GM19438 (cell line): ENCODE measurements at regions not wholly inside any gene's neighbourhood (a gene's known extent, or its start where the extent isn't known, plus 50 kb on each side); places are given as distances from the start of the nearest gene placed in this dataset.
A peak's percentile ranks its signal among the peaks of the same experiment; 100 is the strongest.
"Not testable (repeated sequence)": the region's sequence is repeated elsewhere in the genome, so short reads cannot be mapped to it uniquely, and the experiment has no call there.

Experiments
- ATAC-seq: cut with Tn5 transposase; IDR thresholded peaks from one replicate; pipeline ENCODE4 v1.9.1; 2021; ENCODE audit warnings: low read depth; ENCODE audit not compliant: unreplicated experiment

DNA sequence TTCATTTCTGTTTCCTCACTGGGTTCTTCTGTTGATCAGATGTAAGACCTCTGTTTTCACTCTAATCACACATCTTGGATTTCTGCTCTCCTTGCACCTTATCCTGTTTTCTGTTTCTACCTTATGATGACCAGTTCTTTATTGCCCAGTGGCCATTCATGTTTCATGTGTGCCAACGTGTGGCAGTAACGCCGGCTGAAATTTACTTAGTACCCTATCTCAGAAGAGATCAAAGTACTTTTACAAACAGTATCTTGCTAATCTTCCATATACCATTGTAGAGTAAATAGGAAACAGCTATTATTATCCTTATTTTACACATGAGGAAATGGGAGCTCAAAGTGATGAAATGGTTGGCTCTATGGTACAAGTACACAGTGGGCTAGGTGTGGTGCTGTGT is 74.0 kb downstream of the GATA3 start:
- ATAC-seq, result no peak

GRCh38 chr10:8129438-8129837 is 75.0 kb downstream of the GATA3 start:
- ATAC-seq, result no peak

GRCh38 chr10:8130973-8131911 is 76.8 kb downstream of the GATA3 start:
- no peak for ATAC-seq

- ATAC-seq, result peak; percentile 81
Measured at GRCh38 chr10:8133146-8133545, 78.7 kb downstream of the GATA3 start.

DNA sequence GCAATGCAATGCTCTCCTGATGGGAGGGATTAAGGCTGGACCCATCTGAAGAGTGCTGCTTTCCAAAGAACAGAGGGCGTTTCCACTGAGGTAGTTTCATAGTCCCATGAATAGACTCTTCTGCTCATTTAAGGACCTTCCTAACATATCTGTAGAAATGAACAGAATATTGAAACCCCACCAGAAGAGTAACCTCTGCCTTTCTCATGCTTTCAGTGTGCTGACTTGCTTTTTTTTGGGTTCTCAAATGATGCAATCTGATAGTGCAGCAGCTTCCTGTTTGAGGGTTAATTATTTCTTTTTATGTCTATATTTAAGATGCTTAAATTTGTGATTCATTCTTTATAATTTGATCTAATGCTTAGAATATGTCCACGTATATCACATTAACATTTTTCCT is 82.2 kb downstream of the GATA3 start:
- no peak for ATAC-seq

GRCh38 chr10:8137272-8137681 is 82.8 kb downstream of the GATA3 start:
- ATAC-seq, result no peak

DNA sequence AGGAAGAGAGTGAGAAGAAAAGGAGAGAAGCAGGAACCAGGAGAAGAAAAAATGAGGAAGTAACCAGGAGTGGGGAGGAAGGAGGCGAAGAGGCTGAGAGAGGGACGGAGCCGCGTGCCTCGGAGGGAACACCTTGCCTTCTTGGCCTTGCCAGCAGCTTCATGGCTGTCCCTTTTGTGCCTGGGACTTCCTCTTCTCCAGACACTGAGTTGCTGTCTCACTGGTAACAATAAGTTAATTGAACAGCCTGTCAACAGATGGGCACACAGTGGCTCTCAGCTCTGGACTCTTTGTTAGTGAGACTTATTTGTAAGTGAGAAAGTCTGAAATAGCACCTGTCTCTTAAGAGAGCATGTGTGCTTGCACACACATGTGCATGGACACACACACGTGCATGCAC is 83.2 kb downstream of the GATA3 start:
- no peak for ATAC-seq

DNA sequence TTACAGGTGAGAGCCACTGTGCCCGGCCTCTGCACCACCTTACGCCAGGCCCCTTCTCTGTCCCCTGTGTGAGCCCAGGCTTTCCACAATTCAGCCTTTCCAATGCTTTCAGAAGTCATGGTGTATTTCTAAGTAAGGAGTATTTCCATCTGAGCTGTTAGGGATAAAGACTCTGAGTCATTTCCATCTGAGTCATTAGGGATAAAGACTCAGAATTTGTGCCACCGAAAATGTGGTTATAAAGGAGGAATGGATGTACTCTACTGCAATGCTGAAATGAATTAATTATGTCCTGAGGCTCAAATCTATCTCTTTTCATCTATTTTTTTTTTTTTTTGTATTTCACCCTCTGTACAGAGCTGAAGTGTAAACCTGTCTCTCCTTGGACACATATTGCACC is 84.0 kb downstream of the GATA3 start:
- no peak for ATAC-seq

GRCh38 chr10:8144496-8144895 is 90.0 kb downstream of the GATA3 start:
- ATAC-seq, result no peak

GRCh38 chr10:8146650-8147049 is 92.2 kb downstream of the GATA3 start:
- no peak for ATAC-seq

DNA sequence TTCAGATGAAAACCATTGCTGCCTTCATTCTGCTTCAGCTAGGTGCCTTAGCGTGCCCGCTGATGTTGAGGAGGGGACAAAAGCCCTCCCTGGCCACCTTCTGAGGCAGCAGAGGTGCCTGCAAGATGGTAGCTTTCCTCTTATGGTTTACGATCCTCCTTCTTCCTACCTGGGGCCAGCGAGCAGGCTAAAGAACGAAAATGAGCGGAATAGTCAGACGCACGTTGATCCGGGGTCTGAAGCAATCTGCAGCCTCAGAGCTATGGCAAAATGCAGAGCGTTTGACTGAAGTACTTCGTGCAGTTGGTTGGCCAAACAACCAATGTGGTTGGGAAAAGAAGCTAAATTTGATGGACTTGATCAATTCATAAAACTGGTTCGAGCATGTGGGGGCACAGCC is 95.5 kb downstream of the GATA3 start:
- no peak for ATAC-seq

DNA sequence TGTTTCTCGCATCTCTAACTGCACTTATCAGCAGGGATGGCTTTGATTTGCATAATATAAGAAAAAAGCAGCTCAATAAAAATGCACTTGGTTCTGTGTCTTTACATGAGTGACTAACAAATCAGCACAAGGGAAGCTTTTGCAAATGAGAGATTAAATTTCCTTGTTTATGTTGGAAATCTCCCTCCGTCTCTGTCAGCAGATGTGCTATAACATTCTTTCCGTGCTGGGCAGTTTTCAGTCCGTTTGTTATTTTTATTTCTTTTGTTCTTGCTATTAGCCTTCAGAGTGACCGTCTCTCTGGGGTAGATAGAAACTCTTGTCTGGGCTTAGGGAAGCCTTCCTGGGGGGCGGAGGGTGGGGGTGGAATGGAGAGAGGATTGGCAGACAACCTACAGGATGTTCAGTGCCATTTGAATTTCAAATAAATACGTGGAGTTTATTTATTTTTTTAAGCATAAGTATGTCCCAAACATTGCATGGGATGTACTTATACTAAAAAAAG is 96.0 kb downstream of the GATA3 start:
- ATAC-seq, result no peak

DNA sequence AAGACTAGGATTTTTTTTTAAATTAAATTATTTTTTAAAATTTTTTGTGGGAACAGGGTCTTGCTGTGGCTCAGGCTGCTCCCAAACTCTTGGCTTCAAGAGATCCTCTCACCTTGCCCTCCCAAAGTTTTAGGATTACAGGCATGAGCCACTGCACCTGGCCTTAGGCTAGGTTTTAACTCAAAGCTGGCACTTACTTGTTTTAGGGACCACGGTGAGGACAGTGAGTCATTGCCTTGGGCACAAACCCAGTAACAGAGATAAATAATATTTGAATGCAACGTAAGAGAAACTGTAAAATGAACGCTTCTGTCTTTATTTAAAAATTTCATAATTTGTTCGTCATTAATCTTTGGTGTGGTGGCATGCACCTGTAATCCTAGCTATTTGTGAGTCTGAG is 96.6 kb downstream of the GATA3 start:
- ATAC-seq, result no peak

DNA sequence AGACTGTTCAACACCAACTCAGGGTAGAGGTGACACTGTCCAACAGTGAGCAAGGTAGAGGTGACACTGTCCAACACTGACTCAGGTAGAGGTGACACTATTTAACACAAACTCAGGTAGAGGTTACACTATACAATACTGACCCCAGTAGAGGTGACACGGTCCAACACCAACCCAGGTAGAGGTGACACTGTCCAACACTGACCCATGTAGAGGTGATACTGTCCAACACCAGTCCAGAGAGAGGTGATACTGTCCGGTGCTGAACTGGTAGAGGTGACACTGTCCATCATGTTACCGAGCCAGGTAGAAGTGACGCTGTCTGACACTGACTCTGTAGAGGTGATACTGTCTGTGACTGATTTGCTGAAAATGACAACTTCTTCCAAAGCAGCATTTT is 102.4 kb downstream of the GATA3 start:
- no peak for ATAC-seq

- ATAC-seq, result no peak
Measured at GRCh38 chr10:8158193-8159071, 103.9 kb downstream of the GATA3 start.

GRCh38 chr10:8159341-8160165 is 105.1 kb downstream of the GATA3 start:
- ATAC-seq, result no peak

GRCh38 chr10:8163824-8164223 is 109.3 kb downstream of the GATA3 start:
- ATAC-seq, result no peak

DNA sequence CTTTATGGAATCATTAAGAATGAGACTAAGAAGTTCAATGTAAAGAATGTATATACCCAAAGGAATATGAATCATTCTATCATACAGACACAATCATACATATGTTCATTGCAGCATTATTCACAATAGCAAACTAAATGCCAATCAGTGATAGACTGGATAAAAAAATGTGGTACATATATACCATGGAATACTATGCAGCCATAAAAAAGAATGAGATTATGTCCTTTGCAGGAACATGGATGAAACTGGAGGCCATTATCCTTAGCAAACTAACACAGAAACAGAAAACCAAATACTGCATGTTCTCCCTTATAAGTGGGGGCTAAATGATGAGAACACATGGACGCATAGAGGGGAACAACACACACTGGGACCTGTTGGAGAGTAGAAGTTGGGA is 110.2 kb downstream of the GATA3 start:
- not testable (repeated sequence) for ATAC-seq

GRCh38 chr10:8168836-8169235 is 114.3 kb downstream of the GATA3 start:
- ATAC-seq, result no peak

- no peak for ATAC-seq
Measured at GRCh38 chr10:8171008-8171407, 116.5 kb downstream of the GATA3 start.
